K562 (cell line): ENCODE measurements at regions not wholly inside any gene's neighbourhood (a gene's known extent, or its start where the extent isn't known, plus 50 kb on each side); places are given as distances from the start of the nearest gene placed in this dataset.

ENCODE experiments used
- ATAC-seq: fragments of 200-7000 bp; cut with Tn5 transposase; 3 replicates; pipeline ENCODE4 v1.9.1; 2020; ENCODE audit warnings: moderate library complexity
- BruUV-seq: library from RNA; stranded (reverse); fragments of 400-500 nt; replicated peaks from 2 replicates; lab custom pipeline; 2021; lab: Mats Ljungman, UMichigan
- CTCF ChIA-PET: fragments of 300-600 bp; formaldehyde crosslinking; extraction: SDS; loops from one replicate; lab custom pipeline; 2021; ENCODE audit warnings: low intra/inter-chr PET ratio; lab: Yijun Ruan, JAX
- POLR2A ChIA-PET: fragments of 300-600, 350-650 bp; sonication (Branson Sonifier 250); formaldehyde crosslinking; extraction: SDS; loops from one replicate; lab custom pipeline; 2021; ENCODE audit warnings: antibody characterized with exemption, inconsistent platforms; lab: Yijun Ruan, JAX
- DNase-seq, 4 experiments: peaks; one replicate each; pipeline versions ENCODE4 v3.0.0 to v3.0.0-alpha.2; 2011 to 2018; ENCODE audit warnings: low spot score in 3 of 4, mixed read lengths in 3 of 4; ENCODE audit errors: extremely low read depth in 1 of 4
- FAIRE-seq: peaks from 2 replicates; lab custom pipeline; 2011; peaks lifted over from hg19 to GRCh38; lab: Jason Lieb, UNC
- H2AFZ ChIP-seq: 2 replicates; pipeline ENCODE4 v1.6.0; 2011; ENCODE audit warnings: low read depth, low read length, control low read depth, inconsistent platforms
- H3K27ac ChIP-seq: fragments of 200-600 bp; 3 replicates; pipeline ENCODE4 v1.8.0; 2011; ENCODE audit warnings: low read depth, mild to moderate bottlenecking, control low read depth, inconsistent platforms, low read length, moderate library complexity, mixed read lengths; ENCODE audit errors: extremely low read depth
- H3K27me3 ChIP-seq, 2 experiments: fragments of 300-600 bp in 1 of 2; 2 replicates in 1 of 2; 3 replicates in 1 of 2; pipeline versions ENCODE4 v1.6.0 to v1.8.0; 2011; ENCODE audit warnings: inconsistent platforms in 2 of 2, low read length in 2 of 2, mild to moderate bottlenecking in 1 of 2, mixed read lengths in 1 of 2, moderate library complexity in 1 of 2; ENCODE audit not compliant: control insufficient read depth in 2 of 2, insufficient read depth in 2 of 2
- H3K36me3 ChIP-seq: fragments of 300-600 bp; 3 replicates; pipeline ENCODE4 v1.8.0; 2011; ENCODE audit warnings: mild to moderate bottlenecking, low read length, inconsistent platforms; ENCODE audit not compliant: control insufficient read depth, insufficient read depth
- H3K4me1 ChIP-seq, 2 experiments: fragments of 200-600 bp in 1 of 2; replicated peaks in 1 of 2; 2 replicates in 1 of 2; 3 replicates in 1 of 2; pipeline versions ENCODE4 v1.5.1 to v1.8.0; 2011; ENCODE audit warnings: inconsistent platforms in 2 of 2, low read length in 2 of 2, mild to moderate bottlenecking in 1 of 2, mixed read lengths in 1 of 2, moderate library complexity in 1 of 2; ENCODE audit not compliant: control insufficient read depth in 2 of 2, insufficient read depth in 2 of 2
- H3K4me2 ChIP-seq: 2 replicates; pipeline ENCODE4 v1.6.1; 2011; ENCODE audit warnings: low read length, control low read depth, inconsistent platforms, mixed read lengths; ENCODE audit not compliant: insufficient read depth
- H3K4me3 ChIP-seq: fragments of 200-600 bp; sonication (generic), shearing (Covaris generic); 2 replicates; pipeline ENCODE4 v1.5.1; 2016; ENCODE audit warnings: control low read depth, inconsistent platforms
- H3K79me2 ChIP-seq: fragments of 200-600 bp; 3 replicates; pipeline ENCODE4 v1.8.0; 2011; ENCODE audit warnings: low read length, inconsistent platforms; ENCODE audit not compliant: control insufficient read depth, insufficient read depth
- H3K9ac ChIP-seq, 2 experiments: 2 replicates each; pipeline versions ENCODE4 v1.6.0 to v1.6.1; 2011; ENCODE audit warnings: low read depth in 2 of 2, low read length in 2 of 2, control low read depth in 1 of 2, inconsistent platforms in 1 of 2, mild to moderate bottlenecking in 1 of 2, mixed read lengths in 1 of 2; ENCODE audit not compliant: insufficient read depth in 1 of 2
- H3K9me1 ChIP-seq: one replicate; pipeline ENCODE4 v1.6.0; 2011; ENCODE audit warnings: inconsistent platforms, mild to moderate bottlenecking, low read length, moderate library complexity; ENCODE audit not compliant: control insufficient read depth, insufficient read depth
- H3K9me3 ChIP-seq: replicated peaks from 2 replicates; pipeline ENCODE4 v1.5.1; 2011; ENCODE audit warnings: low read depth, low read length, inconsistent platforms; ENCODE audit not compliant: control insufficient read depth, insufficient read depth
- H4K20me1 ChIP-seq: replicated peaks from 2 replicates; pipeline ENCODE4 v1.6.1; 2011; ENCODE audit warnings: low read length, inconsistent platforms, mixed read lengths; ENCODE audit not compliant: control insufficient read depth, insufficient read depth
- CREM ChIP-seq: IDR thresholded peaks from 2 replicates; pipeline ENCODE4 v1.6.1; 2014; ENCODE audit warnings: antibody characterized with exemption, low read depth
- DACH1 ChIP-seq: fragments of 450-650 bp; IDR thresholded peaks from 2 replicates; pipeline ENCODE4 v1.6.1; 2018; ENCODE audit not compliant: partially characterized antibody
- EP300 ChIP-seq: IDR thresholded peaks from 2 replicates; pipeline ENCODE4 v1.6.1; 2012; ENCODE audit warnings: low read length, improper control_type of control experiment
- ESRRA ChIP-seq: fragments of 450-650 bp; IDR thresholded peaks from 2 replicates; pipeline ENCODE4 v1.6.1; 2014; ENCODE audit warnings: low read depth, mild to moderate bottlenecking, moderate library complexity, borderline replicate concordance
- ETV1 ChIP-seq: fragments of 450-650 bp; conservative IDR thresholded peaks from 2 replicates; pipeline ENCODE4 v1.6.1; 2016; ENCODE audit warnings: missing genetic modification characterization, control low read depth, low read depth, missing compliant biosample characterization
- GTF2A2 ChIP-seq: IDR thresholded peaks from 2 replicates; pipeline ENCODE4 v1.6.1; 2016; ENCODE audit warnings: mild to moderate bottlenecking, missing genetic modification characterization, missing compliant biosample characterization
- HDAC2 ChIP-seq: fragments of 450-650 bp; IDR thresholded peaks from 2 replicates; pipeline ENCODE4 v1.6.1; 2016; ENCODE audit warnings: mild to moderate bottlenecking
- KLF16 ChIP-seq: IDR thresholded peaks from 2 replicates; pipeline ENCODE4 v1.6.1; 2016; ENCODE audit warnings: antibody characterized with exemption
- MEIS2 ChIP-seq: fragments of 450-650 bp; IDR thresholded peaks from 2 replicates; pipeline ENCODE4 v1.6.1; 2014; ENCODE audit warnings: mild to moderate bottlenecking; ENCODE audit not compliant: partially characterized antibody
- RAD21 ChIP-seq, 2 experiments: fragments of 250-450 bp in 1 of 2; fragments of 450-650 bp in 1 of 2; sonication (Bioruptor Pico) in 1 of 2; formaldehyde crosslinking in 1 of 2; IDR thresholded peaks in 1 of 2; conservative IDR thresholded peaks in 1 of 2; 2 replicates each; pipeline versions ENCODE4 v1.4.0 to v1.8.0; 2020 to 2022; ENCODE audit warnings: mild to moderate bottlenecking in 2 of 2, moderate library complexity in 1 of 2
- SAP30 ChIP-seq: fragments of 200-600 bp; sonication (generic); IDR thresholded peaks from 2 replicates; pipeline ENCODE4 v1.6.1; 2012; ENCODE audit warnings: borderline replicate concordance, low read depth, mild to moderate bottlenecking, moderate library complexity, low read length, control low read depth, inconsistent platforms; ENCODE audit not compliant: insufficient read depth, poor library complexity, severe bottlenecking
- STAT5A ChIP-seq: IDR thresholded peaks from 2 replicates; pipeline ENCODE4 v1.6.1; 2012; ENCODE audit warnings: low read length, inconsistent platforms, borderline replicate concordance
- TAL1 ChIP-seq: fragments of 450-650 bp; IDR thresholded peaks from 2 replicates; pipeline ENCODE4 v1.6.1; 2016; ENCODE audit warnings: mild to moderate bottlenecking
- ZNF316 ChIP-seq: fragments of 450-650 bp; IDR thresholded peaks from 2 replicates; pipeline ENCODE4 v1.6.1; 2016
- ZNF583 ChIP-seq: fragments of 250-450 bp; sonication (Bioruptor Pico); IDR thresholded peaks from 2 replicates; pipeline ENCODE4 v1.4.0; 2020
- WGBS: fragments of 100-300 bp; shearing (Covaris generic); methylation state at CpG from one replicate; pipeline ENCODE4 v1.1.6; 2016; ENCODE audit warnings: low coverage, mixed read lengths; ENCODE audit not compliant: insufficient coverage; ENCODE audit errors: missing lambda C conversion rate; 5-methylcytosine and 5-hydroxymethylcytosine counted together
- in situ Hi-C: fragments of 300-500 bp; cut with MboI; formaldehyde crosslinking; loops from 4 replicates; pipeline ENCODE4 v1.15.0; 2018; ENCODE audit warnings: inconsistent platforms, mixed read lengths
- intact Hi-C: fragments of 100-400 bp; cut with micrococcal nuclease; formaldehyde crosslinking; loops from 2 replicates; pipeline ENCODE4 v1.14.2; 2022
- TF ChIP-seq, protein P1 (sequence below): fragments of 250-450 bp; sonication (Bioruptor Pico); IDR thresholded peaks from 2 replicates; pipeline ENCODE4 v1.8.0; 2021; ENCODE audit warnings: mild to moderate bottlenecking, moderate library complexity
- TF ChIP-seq, protein P2 (sequence below): conservative IDR thresholded peaks from 2 replicates; pipeline ENCODE4 v1.6.1; 2011; ENCODE audit warnings: low read depth, mild to moderate bottlenecking, low read length; ENCODE audit not compliant: control insufficient read depth

DNA sequence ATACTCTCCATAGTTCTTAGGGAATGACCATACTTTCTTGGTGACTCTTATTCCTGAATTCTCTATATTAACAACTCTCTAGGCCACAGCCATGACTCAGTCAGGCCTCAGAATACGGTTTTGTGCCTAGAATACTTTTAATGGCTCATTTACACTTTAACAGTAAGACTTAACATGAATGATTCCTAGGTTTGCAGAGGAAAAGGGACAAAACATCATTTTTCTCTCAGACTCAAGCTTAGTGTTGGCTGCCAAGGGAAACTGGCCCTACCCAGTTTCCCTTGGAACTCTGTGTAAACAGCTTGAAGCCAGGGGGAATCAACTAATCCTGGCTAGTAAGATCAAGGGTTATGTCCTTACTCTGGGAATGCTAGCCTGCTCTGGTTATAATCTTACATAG lies 164.9 kb upstream of the PKN2 start (continued):
- TF ChIP-seq RAD21 (CRISPR knock-in tag; conservative IDR thresholded peaks at IDR 0.05 in 1 of 2, IDR thresholded peaks at IDR 0.05 in 1 of 2), result no peak
- TF ChIP-seq HDAC2, result no peak
- no peak for TF ChIP-seq ZNF583 (CRISPR knock-in tag)
- TF ChIP-seq GTF2A2, result no peak
- no peak for TF ChIP-seq DACH1
- no peak for TF ChIP-seq CREM

DNA sequence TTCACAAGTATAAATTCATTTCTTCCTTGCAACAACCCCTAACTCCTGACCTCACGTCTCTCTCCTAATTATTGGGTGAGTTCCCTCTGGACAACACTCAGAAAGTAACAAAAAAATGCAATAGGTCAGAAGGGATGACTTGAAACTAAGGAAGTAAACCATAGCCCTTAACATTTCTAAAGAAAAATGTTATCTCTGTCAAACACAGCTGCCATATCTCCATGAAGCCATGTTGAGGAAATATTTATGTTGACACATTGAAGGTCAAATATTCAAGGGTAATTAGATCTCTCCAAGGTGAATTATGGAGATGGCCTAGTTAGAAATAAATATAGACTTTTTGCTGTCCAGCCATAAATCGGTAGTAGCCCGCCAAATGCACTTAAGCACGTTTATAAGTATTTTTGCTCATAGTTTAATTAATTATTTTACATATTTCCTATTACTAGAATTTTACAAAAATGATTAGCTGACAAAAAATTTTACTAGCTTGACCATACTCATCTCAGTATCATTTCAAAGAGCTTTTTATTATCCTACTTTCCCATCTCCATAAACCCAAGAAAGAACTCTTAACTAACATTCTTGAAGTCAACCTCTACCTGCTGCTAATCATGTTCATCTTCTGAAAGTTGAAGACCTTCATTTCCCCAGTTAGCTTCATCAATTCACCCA lies 160.1 kb upstream of the PKN2 start:
- Histone ChIP-seq H3K4me1 (no peaks in the 10 kb centered on the region), H3K9ac (no peak overlapping the region)
- no peak for DNase-seq
- TF ChIP-seq, protein P1, sequence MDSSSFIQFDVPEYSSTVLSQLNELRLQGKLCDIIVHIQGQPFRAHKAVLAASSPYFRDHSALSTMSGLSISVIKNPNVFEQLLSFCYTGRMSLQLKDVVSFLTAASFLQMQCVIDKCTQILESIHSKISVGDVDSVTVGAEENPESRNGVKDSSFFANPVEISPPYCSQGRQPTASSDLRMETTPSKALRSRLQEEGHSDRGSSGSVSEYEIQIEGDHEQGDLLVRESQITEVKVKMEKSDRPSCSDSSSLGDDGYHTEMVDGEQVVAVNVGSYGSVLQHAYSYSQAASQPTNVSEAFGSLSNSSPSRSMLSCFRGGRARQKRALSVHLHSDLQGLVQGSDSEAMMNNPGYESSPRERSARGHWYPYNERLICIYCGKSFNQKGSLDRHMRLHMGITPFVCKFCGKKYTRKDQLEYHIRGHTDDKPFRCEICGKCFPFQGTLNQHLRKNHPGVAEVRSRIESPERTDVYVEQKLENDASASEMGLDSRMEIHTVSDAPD (CRISPR knock-in tag), result no peak
- TF ChIP-seq SAP30 (no peak), EP300 (no peak), MEIS2 (peak; percentile 33), TAL1 (0 out of 2 replicates have a peak, but pooled peaks have one; percentile 21), KLF16 (no peak), ZNF316 (peak; percentile 61), ETV1 (tag) (no peak), STAT5A (no peak), ESRRA (peak; percentile 63)
- TF ChIP-seq, protein P2, sequence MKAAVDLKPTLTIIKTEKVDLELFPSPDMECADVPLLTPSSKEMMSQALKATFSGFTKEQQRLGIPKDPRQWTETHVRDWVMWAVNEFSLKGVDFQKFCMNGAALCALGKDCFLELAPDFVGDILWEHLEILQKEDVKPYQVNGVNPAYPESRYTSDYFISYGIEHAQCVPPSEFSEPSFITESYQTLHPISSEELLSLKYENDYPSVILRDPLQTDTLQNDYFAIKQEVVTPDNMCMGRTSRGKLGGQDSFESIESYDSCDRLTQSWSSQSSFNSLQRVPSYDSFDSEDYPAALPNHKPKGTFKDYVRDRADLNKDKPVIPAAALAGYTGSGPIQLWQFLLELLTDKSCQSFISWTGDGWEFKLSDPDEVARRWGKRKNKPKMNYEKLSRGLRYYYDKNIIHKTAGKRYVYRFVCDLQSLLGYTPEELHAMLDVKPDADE, result no peak
- TF ChIP-seq, all 486 proteins: peak for 4
- 0% methylated on average over 4 of the region's 4 CpGs for WGBS
- Histone ChIP-seq H3K9me3 (no peaks in the 10 kb centered on the region), H2AFZ (no peak overlapping the region), H3K27me3 (no peaks in the 10 kb centered on the region), H4K20me1 (no peaks in the 10 kb centered on the region), H3K36me3 (no peaks in the 10 kb centered on the region), H3K4me2 (no peak overlapping the region), H3K79me2 (no peaks in the 10 kb centered on the region), H3K9me1 (no peaks in the 10 kb centered on the region), H3K27ac (no peak overlapping the region), H3K4me3 (no peak overlapping the region)
- ChIA-PET CTCF (no interaction called here), POLR2A (interaction anchor here (0.7 kb wide), 1 partner anchor 1190 kb away, joined by 3 read pairs; no protein-coding TSS in a partner anchor)
- no peak for ATAC-seq
- in situ Hi-C loops, result no loop called here
- BruUV-seq, result no TSS peak
- FAIRE-seq, result no peak
- intact Hi-C loops, result no loop called here
